22Rv1 (cell line): ENCODE measurements at regions not wholly inside any gene's neighbourhood (a gene's known extent, or its start where the extent isn't known, plus 50 kb on each side); places are given as distances from the start of the nearest gene placed in this dataset.

ENCODE experiments used
- ZFX ChIP-seq: fragments of 450-650 bp; IDR thresholded peaks from 2 replicates; pipeline ENCODE4 v1.6.1; 2017; ENCODE audit warnings: antibody characterized with exemption, borderline replicate concordance
- TF ChIP-seq, protein P1 (sequence below): fragments of 450-650 bp; IDR thresholded peaks from 2 replicates; pipeline ENCODE4 v1.5.1; 2017; ENCODE audit warnings: mild to moderate bottlenecking

- TF ChIP-seq, protein P1, sequence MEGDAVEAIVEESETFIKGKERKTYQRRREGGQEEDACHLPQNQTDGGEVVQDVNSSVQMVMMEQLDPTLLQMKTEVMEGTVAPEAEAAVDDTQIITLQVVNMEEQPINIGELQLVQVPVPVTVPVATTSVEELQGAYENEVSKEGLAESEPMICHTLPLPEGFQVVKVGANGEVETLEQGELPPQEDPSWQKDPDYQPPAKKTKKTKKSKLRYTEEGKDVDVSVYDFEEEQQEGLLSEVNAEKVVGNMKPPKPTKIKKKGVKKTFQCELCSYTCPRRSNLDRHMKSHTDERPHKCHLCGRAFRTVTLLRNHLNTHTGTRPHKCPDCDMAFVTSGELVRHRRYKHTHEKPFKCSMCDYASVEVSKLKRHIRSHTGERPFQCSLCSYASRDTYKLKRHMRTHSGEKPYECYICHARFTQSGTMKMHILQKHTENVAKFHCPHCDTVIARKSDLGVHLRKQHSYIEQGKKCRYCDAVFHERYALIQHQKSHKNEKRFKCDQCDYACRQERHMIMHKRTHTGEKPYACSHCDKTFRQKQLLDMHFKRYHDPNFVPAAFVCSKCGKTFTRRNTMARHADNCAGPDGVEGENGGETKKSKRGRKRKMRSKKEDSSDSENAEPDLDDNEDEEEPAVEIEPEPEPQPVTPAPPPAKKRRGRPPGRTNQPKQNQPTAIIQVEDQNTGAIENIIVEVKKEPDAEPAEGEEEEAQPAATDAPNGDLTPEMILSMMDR: no peak
- no peak for TF ChIP-seq ZFX
Observed at GRCh38 chr1:226474443-226475141, 66.7 kb upstream of the PARP1 start.
